ENCODE measurements at regions not wholly inside any gene's neighbourhood (a gene's known extent, or its start where the extent isn't known, plus 50 kb on each side); places are given as distances from the start of the nearest gene placed in this dataset.

- H3K4me3 ChIP-seq (ENCODE audit: low read depth, low read length), result no peak overlapping the region
- TF ChIP-seq CTCF (IDR thresholded peaks at IDR 0.05; ENCODE audit: low read depth, low read length, missing control alignments), result no peak
- no peak for DNase-seq (ENCODE audit: low read depth)
- in situ Hi-C loops (cut with HindIII; ENCODE audit: low sequenced_read_pairs), result no loop called here
Measured at GRCh38 chr5:15386122-15386521, 113.9 kb upstream of the FBXL7 start.

GRCh38 chr5:15385553-15385952 is 114.4 kb upstream of the FBXL7 start:
- DNase-seq (ENCODE audit: low read depth), result no peak
- no peak for TF ChIP-seq CTCF (IDR thresholded peaks at IDR 0.05; ENCODE audit: low read depth, low read length, missing control alignments)
- H3K4me3 ChIP-seq (ENCODE audit: low read depth, low read length), result no peak overlapping the region
- in situ Hi-C loops (cut with HindIII; ENCODE audit: low sequenced_read_pairs), result no loop called here

GRCh38 chr5:15385037-15385436 is 114.9 kb upstream of the FBXL7 start:
- no peak for DNase-seq (ENCODE audit: low read depth)
- TF ChIP-seq CTCF (IDR thresholded peaks at IDR 0.05; ENCODE audit: low read depth, low read length, missing control alignments), result no peak
- in situ Hi-C loops (cut with HindIII; ENCODE audit: low sequenced_read_pairs), result no loop called here
- H3K4me3 ChIP-seq (ENCODE audit: low read depth, low read length), result no peak overlapping the region

- in situ Hi-C loops (cut with HindIII; ENCODE audit: low sequenced_read_pairs), result no loop called here
- TF ChIP-seq CTCF (IDR thresholded peaks at IDR 0.05; ENCODE audit: low read depth, low read length, missing control alignments), result no peak
- DNase-seq (ENCODE audit: low read depth), result no peak
- H3K4me3 ChIP-seq (ENCODE audit: low read depth, low read length), result no peak overlapping the region
Measured at GRCh38 chr5:15384581-15384980, 115.4 kb upstream of the FBXL7 start.

- DNase-seq (ENCODE audit: low read depth), result no peak
- in situ Hi-C loops (cut with HindIII; ENCODE audit: low sequenced_read_pairs), result no loop called here
- TF ChIP-seq CTCF (IDR thresholded peaks at IDR 0.05; ENCODE audit: low read depth, low read length, missing control alignments), result no peak
- no peak overlapping the region for H3K4me3 ChIP-seq (ENCODE audit: low read depth, low read length)
Measured at GRCh38 chr5:15384176-15384575, 115.8 kb upstream of the FBXL7 start.

- TF ChIP-seq CTCF (IDR thresholded peaks at IDR 0.05; ENCODE audit: low read depth, low read length, missing control alignments), result peak; percentile 65
- in situ Hi-C loops (cut with HindIII; ENCODE audit: low sequenced_read_pairs), result no loop called here
- no peak overlapping the region for H3K4me3 ChIP-seq (ENCODE audit: low read depth, low read length)
- DNase-seq (ENCODE audit: low read depth), result no peak
Measured at GRCh38 chr5:15383469-15383868, 116.5 kb upstream of the FBXL7 start.

GRCh38 chr5:15383021-15383420 is 117.0 kb upstream of the FBXL7 start:
- DNase-seq (ENCODE audit: low read depth), result no peak
- in situ Hi-C loops (cut with HindIII; ENCODE audit: low sequenced_read_pairs), result no loop called here
- H3K4me3 ChIP-seq (ENCODE audit: low read depth, low read length), result no peak overlapping the region
- no peak for TF ChIP-seq CTCF (IDR thresholded peaks at IDR 0.05; ENCODE audit: low read depth, low read length, missing control alignments)
